ENCODE measurements at regions not wholly inside any gene's neighbourhood (a gene's known extent, or its start where the extent isn't known, plus 50 kb on each side); places are given as distances from the start of the nearest gene placed in this dataset.

- Histone ChIP-seq H3K27ac (ENCODE audit: low read depth, low read length) (no peak overlapping the region), H3K4me1 (ENCODE audit: control insufficient read depth, insufficient read depth, low read length) (peaks cover 24% of the 10 kb centered on the region)
These were observed 103.4 kb upstream of the FRMD1 start for GRCh38 chr6:168182366-168182765.

DNA sequence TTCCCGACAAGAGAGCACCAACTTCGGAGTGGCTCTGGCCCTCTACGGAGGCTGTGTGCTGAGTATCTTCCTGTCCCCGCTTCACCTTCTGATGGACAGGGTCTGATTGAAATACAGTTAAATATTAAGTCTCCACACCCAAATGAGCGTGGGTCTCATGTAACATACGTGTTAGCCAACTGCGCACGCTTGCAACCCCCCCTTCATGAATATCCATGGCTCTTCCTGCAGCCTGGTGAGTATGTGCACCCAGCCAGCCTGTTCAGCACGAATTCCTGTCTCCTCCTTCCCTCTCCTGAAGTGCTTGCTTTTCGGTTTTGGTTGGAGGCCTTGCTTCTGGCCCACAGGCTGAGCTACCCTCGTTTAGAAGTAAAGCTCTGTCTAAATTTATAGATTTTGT, 102.9 kb upstream of the FRMD1 start:
- Histone ChIP-seq H3K4me1 (ENCODE audit: control insufficient read depth, insufficient read depth, low read length) (peaks cover 24% of the 10 kb centered on the region), H3K27me3 (ENCODE audit: control insufficient read depth, insufficient read depth, low read length) (no peaks in the 10 kb centered on the region), H3K27ac (ENCODE audit: low read depth, low read length) (no peak overlapping the region), H3K36me3 (ENCODE audit: control insufficient read depth, insufficient read depth, low read length) (no peaks in the 10 kb centered on the region), H3K9ac (ENCODE audit: low read length) (no peak overlapping the region), H3K9me3 (ENCODE audit: control insufficient read depth, insufficient read depth, low read depth, low read length) (peaks cover 10% of the 10 kb centered on the region), H3K4me3 (ENCODE audit: low read depth, low read length) (no peak overlapping the region)

More at GRCh38 chr6:168182366-168182765, 103.4 kb upstream of the FRMD1 start:
- Histone ChIP-seq H3K4me3 (ENCODE audit: low read depth, low read length) (no peak overlapping the region), H3K9ac (ENCODE audit: low read length) (no peak overlapping the region), H3K27me3 (ENCODE audit: control insufficient read depth, insufficient read depth, low read length) (no peaks in the 10 kb centered on the region), H3K36me3 (ENCODE audit: control insufficient read depth, insufficient read depth, low read length) (no peaks in the 10 kb centered on the region), H3K9me3 (ENCODE audit: control insufficient read depth, insufficient read depth, low read depth, low read length) (peaks cover 14% of the 10 kb centered on the region)

DNA sequence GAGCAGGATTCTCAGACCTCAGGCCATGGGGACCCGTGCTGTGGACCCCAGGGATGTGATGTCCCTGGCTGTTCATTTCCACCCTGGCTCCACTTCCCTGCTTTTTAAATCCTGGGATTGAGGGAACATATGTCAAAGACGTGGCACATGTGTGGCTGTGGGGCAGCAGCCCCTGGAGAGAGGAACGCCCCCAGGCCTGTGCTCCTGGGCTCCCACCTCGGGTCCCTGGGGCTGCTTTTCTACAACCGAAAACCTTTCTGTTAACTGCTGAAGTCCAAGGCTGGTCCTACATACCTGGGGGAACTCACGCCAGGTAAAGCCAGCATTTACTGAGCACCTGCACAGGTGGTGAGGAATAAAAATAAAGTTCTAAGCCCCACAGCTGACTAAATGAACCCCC, 102.3 kb upstream of the FRMD1 start:
- H3K9ac ChIP-seq (ENCODE audit: low read length) = no peak overlapping the region
- no peaks in the 10 kb centered on the region for H3K36me3 ChIP-seq (ENCODE audit: control insufficient read depth, insufficient read depth, low read length)
- H3K27me3 ChIP-seq (ENCODE audit: control insufficient read depth, insufficient read depth, low read length) = no peaks in the 10 kb centered on the region
- no peak overlapping the region for H3K4me3 ChIP-seq (ENCODE audit: low read depth, low read length)
- no peak overlapping the region for H3K27ac ChIP-seq (ENCODE audit: low read depth, low read length)
- peaks cover 4% of the 10 kb centered on the region for H3K9me3 ChIP-seq (ENCODE audit: control insufficient read depth, insufficient read depth, low read depth, low read length)
- peaks cover 24% of the 10 kb centered on the region for H3K4me1 ChIP-seq (ENCODE audit: control insufficient read depth, insufficient read depth, low read length)

GRCh38 chr6:168180548-168181011, 101.6 kb upstream of the FRMD1 start:
- no peak overlapping the region for H3K27ac ChIP-seq (ENCODE audit: low read depth, low read length)

DNA sequence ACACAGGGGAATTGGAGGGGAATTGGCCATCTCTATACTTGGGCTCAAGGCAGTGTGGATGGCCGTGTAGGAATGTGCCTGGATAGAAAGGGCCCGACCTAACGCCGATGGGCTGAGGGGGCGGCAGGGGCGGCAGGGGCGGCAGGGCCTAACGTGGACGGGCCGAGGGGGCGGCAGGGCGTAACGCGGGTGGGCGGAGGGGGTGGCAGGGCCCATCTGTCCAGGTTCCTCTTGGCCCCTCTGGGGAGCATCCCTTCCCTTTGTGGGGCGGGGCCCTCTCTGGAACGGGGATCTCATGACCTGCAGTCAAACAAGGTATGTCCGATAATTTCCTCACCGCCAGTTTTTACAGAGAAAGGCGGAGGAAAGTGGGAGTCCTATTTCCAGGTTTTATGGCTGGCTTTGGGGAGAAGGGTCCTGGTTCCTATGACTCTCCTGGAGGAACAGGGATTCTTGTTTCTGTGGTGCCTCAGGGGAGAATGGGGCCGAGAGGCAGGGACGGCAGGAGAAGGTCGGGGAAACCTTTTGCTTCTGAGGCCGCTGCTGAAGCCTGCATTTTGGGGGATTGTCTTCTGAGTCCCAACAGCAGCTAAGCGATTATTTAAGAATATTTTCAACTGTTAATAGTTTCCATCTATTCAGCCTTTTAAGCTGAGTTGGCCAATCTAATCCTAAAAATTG, 100.8 kb upstream of the FRMD1 start:
- H3K9ac ChIP-seq (ENCODE audit: low read length) = no peak overlapping the region
- no peaks in the 10 kb centered on the region for H3K9me3 ChIP-seq (ENCODE audit: control insufficient read depth, insufficient read depth, low read depth, low read length)
- peaks cover 24% of the 10 kb centered on the region for H3K4me1 ChIP-seq (ENCODE audit: control insufficient read depth, insufficient read depth, low read length)
- no peaks in the 10 kb centered on the region for H3K36me3 ChIP-seq (ENCODE audit: control insufficient read depth, insufficient read depth, low read length)
- no peaks in the 10 kb centered on the region for H3K27me3 ChIP-seq (ENCODE audit: control insufficient read depth, insufficient read depth, low read length)
- no peak overlapping the region for H3K27ac ChIP-seq (ENCODE audit: low read depth, low read length)
- no peak overlapping the region for H3K4me3 ChIP-seq (ENCODE audit: low read depth, low read length)

More at GRCh38 chr6:168180548-168181011, 101.6 kb upstream of the FRMD1 start:
- peaks cover 24% of the 10 kb centered on the region for H3K4me1 ChIP-seq (ENCODE audit: control insufficient read depth, insufficient read depth, low read length)
- no peaks in the 10 kb centered on the region for H3K27me3 ChIP-seq (ENCODE audit: control insufficient read depth, insufficient read depth, low read length)
- H3K4me3 ChIP-seq (ENCODE audit: low read depth, low read length) = no peak overlapping the region
- H3K36me3 ChIP-seq (ENCODE audit: control insufficient read depth, insufficient read depth, low read length) = no peaks in the 10 kb centered on the region
- H3K9ac ChIP-seq (ENCODE audit: low read length) = no peak overlapping the region
- H3K9me3 ChIP-seq (ENCODE audit: control insufficient read depth, insufficient read depth, low read depth, low read length) = no peaks in the 10 kb centered on the region

DNA sequence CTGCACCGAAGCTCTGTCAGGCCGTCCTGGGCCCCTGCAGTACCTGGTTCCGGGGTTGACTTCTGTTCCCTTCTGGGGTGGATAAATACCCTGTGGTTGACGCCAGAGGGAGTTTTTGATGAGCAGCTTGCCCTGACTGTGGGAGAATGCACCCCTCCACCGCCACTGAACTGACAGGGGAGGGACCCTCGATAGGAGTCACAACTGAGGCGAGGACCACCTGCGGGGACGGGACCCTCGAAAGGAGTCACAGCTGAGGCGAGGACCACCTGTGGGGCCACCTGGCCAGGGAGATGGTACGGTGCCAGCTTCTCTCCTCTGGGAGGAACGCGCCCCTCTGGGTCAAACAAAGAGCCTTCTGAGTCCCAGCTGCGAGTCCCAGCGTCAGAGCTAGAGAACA, 100.1 kb upstream of the FRMD1 start:
- Histone ChIP-seq H3K4me1 (ENCODE audit: control insufficient read depth, insufficient read depth, low read length) (peaks cover 29% of the 10 kb centered on the region), H3K27me3 (ENCODE audit: control insufficient read depth, insufficient read depth, low read length) (no peaks in the 10 kb centered on the region), H3K27ac (ENCODE audit: low read depth, low read length) (no peak overlapping the region), H3K36me3 (ENCODE audit: control insufficient read depth, insufficient read depth, low read length) (no peaks in the 10 kb centered on the region), H3K4me3 (ENCODE audit: low read depth, low read length) (no peak overlapping the region), H3K9ac (ENCODE audit: low read length) (no peak overlapping the region), H3K9me3 (ENCODE audit: control insufficient read depth, insufficient read depth, low read depth, low read length) (no peaks in the 10 kb centered on the region)

DNA sequence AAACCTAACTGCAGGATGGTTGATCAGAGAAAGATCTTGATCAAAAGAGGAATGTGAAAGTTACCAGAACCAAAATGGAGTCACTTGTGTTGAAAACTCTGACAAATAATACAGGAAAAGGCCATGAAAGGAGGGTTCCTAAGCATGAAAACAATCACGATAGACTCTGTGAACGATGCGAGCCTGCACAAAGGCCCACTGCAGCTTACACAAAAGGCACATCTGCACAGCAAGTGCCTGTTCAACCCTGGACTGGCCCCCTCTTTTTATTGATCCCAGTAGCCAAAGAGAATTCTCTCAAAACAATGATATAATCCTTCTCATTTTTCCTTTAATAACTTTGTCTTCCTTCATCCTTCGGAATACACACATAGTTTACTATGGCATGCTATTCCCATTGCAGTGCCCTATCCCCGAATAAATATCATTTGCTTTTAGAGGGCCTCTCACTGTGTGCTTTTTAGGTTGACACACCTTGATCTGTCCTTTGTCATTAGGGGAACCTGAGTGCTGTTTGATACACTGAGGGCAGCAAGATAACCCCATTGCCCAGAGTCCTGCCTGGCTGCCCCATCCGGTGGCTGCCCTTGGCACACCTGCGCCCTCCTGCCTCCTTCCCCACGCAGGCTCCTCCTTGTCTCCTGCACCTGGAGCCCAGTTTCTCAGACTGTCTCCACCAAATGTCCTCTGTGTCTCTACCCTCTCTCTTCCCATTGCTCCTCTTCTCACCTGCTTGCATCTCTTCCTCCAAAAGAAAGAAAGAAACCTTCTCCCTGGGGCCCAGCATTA, 98.3 kb upstream of the FRMD1 start:
- Histone ChIP-seq H3K4me3 (ENCODE audit: low read depth, low read length) (no peak overlapping the region), H3K27ac (ENCODE audit: low read depth, low read length) (no peak overlapping the region), H3K27me3 (ENCODE audit: control insufficient read depth, insufficient read depth, low read length) (no peaks in the 10 kb centered on the region), H3K4me1 (ENCODE audit: control insufficient read depth, insufficient read depth, low read length) (peaks cover 39% of the 10 kb centered on the region), H3K9me3 (ENCODE audit: control insufficient read depth, insufficient read depth, low read depth, low read length) (no peaks in the 10 kb centered on the region), H3K9ac (ENCODE audit: low read length) (no peak overlapping the region), H3K36me3 (ENCODE audit: control insufficient read depth, insufficient read depth, low read length) (no peaks in the 10 kb centered on the region)

- H3K36me3 ChIP-seq (ENCODE audit: control insufficient read depth, insufficient read depth, low read length) = no peaks in the 10 kb centered on the region
- H3K4me3 ChIP-seq (ENCODE audit: low read depth, low read length) = 0 out of 2 replicates have a peak overlapping the region, but pooled peaks have one; percentile 4
- H3K27ac ChIP-seq (ENCODE audit: low read depth, low read length) = peak overlapping the region; percentile 86
- H3K9ac ChIP-seq (ENCODE audit: low read length) = peak overlapping the region; percentile 30
- H3K4me1 ChIP-seq (ENCODE audit: control insufficient read depth, insufficient read depth, low read length) = peaks cover 25% of the 10 kb centered on the region
- no peaks in the 10 kb centered on the region for H3K27me3 ChIP-seq (ENCODE audit: control insufficient read depth, insufficient read depth, low read length)
- H3K9me3 ChIP-seq (ENCODE audit: control insufficient read depth, insufficient read depth, low read depth, low read length) = no peaks in the 10 kb centered on the region
These were observed 92.8 kb upstream of the FRMD1 start for GRCh38 chr6:168171673-168172353.

- Histone ChIP-seq H3K9ac (ENCODE audit: low read length) (no peak overlapping the region), H3K9me3 (ENCODE audit: control insufficient read depth, insufficient read depth, low read depth, low read length) (no peaks in the 10 kb centered on the region), H3K36me3 (ENCODE audit: control insufficient read depth, insufficient read depth, low read length) (no peaks in the 10 kb centered on the region), H3K4me1 (ENCODE audit: control insufficient read depth, insufficient read depth, low read length) (peaks cover 25% of the 10 kb centered on the region), H3K27ac (ENCODE audit: low read depth, low read length) (no peak overlapping the region), H3K27me3 (ENCODE audit: control insufficient read depth, insufficient read depth, low read length) (no peaks in the 10 kb centered on the region), H3K4me3 (ENCODE audit: low read depth, low read length) (no peak overlapping the region)
These were observed 92.0 kb upstream of the FRMD1 start for GRCh38 chr6:168170841-168171601.

GRCh38 chr6:168169624-168170023, 90.6 kb upstream of the FRMD1 start:
- no peaks in the 10 kb centered on the region for H3K9me3 ChIP-seq (ENCODE audit: control insufficient read depth, insufficient read depth, low read depth, low read length)
- H3K9ac ChIP-seq (ENCODE audit: low read length) = no peak overlapping the region
- H3K4me1 ChIP-seq (ENCODE audit: control insufficient read depth, insufficient read depth, low read length) = peaks cover 24% of the 10 kb centered on the region
- H3K36me3 ChIP-seq (ENCODE audit: control insufficient read depth, insufficient read depth, low read length) = no peaks in the 10 kb centered on the region
- H3K27me3 ChIP-seq (ENCODE audit: control insufficient read depth, insufficient read depth, low read length) = no peaks in the 10 kb centered on the region
- H3K4me3 ChIP-seq (ENCODE audit: low read depth, low read length) = no peak overlapping the region
- no peak overlapping the region for H3K27ac ChIP-seq (ENCODE audit: low read depth, low read length)
